ENCODE measurements at regions not wholly inside any gene's neighbourhood (a gene's known extent, or its start where the extent isn't known, plus 50 kb on each side); places are given as distances from the start of the nearest gene placed in this dataset.

DNA sequence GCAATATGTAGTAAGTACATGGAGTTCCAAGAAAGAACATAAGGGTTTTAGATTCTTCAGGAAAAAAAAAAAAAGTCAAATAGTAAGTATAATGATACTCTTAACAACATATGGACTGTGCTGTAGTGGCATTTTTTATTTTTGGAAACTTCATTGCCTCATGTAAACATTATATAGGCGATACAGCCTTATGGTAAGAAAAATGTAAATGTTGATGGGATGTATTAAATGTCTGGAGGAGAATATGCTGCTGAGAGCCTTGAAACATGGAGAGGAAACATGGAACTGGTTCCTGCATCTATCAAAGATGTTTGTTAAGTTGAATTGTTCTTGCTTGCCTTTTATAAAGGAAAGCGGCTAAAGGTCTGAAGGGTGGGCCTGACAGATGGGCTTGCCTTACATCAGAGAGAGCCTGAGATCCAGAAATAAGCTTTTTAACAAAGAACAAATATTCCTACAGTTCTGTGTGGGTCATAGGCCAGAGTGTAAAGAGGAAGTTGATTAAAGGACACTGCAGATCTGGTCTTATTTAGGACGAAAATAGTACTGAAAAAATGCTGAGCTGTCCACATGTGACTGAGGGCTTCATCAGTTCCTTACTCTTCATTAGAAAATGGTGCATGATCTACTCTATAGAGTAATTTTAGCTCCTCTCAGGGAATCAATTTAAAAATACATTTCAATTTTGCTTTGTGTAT, 448.1 kb upstream of the DCN start:
- in situ Hi-C loops (cut with HindIII; ENCODE audit: low sequenced_read_pairs): no loop called here
- no peak for DNase-seq (ENCODE audit: low read depth, low spot score)
- no peak for TF ChIP-seq CTCF (IDR thresholded peaks at IDR 0.05; ENCODE audit: low read depth, low read length)
- H3K4me3 ChIP-seq (ENCODE audit: low read depth, low read length): no peak overlapping the region

- H3K4me3 ChIP-seq (ENCODE audit: low read depth, low read length): no peak overlapping the region
- in situ Hi-C loops (cut with HindIII; ENCODE audit: low sequenced_read_pairs): no loop called here
- no peak for TF ChIP-seq CTCF (IDR thresholded peaks at IDR 0.05; ENCODE audit: low read depth, low read length)
- no peak for DNase-seq (ENCODE audit: low read depth, low spot score)
Measured at GRCh38 chr12:91630083-91630482, 447.5 kb upstream of the DCN start.

- no peak overlapping the region for H3K4me3 ChIP-seq (ENCODE audit: low read depth, low read length)
- no peak for TF ChIP-seq CTCF (IDR thresholded peaks at IDR 0.05; ENCODE audit: low read depth, low read length)
- DNase-seq (ENCODE audit: low read depth, low spot score): no peak
- in situ Hi-C loops (cut with HindIII; ENCODE audit: low sequenced_read_pairs): no loop called here
Measured at GRCh38 chr12:91629440-91629839, 446.8 kb upstream of the DCN start.

- DNase-seq (ENCODE audit: low read depth, low spot score): no peak
- no peak for TF ChIP-seq CTCF (IDR thresholded peaks at IDR 0.05; ENCODE audit: low read depth, low read length)
- no peak overlapping the region for H3K4me3 ChIP-seq (ENCODE audit: low read depth, low read length)
- in situ Hi-C loops (cut with HindIII; ENCODE audit: low sequenced_read_pairs): no loop called here
Measured at GRCh38 chr12:91628656-91629055, 446.0 kb upstream of the DCN start.

GRCh38 chr12:91627225-91627624, 444.6 kb upstream of the DCN start:
- no peak overlapping the region for H3K4me3 ChIP-seq (ENCODE audit: low read depth, low read length)
- no peak for TF ChIP-seq CTCF (IDR thresholded peaks at IDR 0.05; ENCODE audit: low read depth, low read length)
- DNase-seq (ENCODE audit: low read depth, low spot score): no peak
- in situ Hi-C loops (cut with HindIII; ENCODE audit: low sequenced_read_pairs): no loop called here

DNA sequence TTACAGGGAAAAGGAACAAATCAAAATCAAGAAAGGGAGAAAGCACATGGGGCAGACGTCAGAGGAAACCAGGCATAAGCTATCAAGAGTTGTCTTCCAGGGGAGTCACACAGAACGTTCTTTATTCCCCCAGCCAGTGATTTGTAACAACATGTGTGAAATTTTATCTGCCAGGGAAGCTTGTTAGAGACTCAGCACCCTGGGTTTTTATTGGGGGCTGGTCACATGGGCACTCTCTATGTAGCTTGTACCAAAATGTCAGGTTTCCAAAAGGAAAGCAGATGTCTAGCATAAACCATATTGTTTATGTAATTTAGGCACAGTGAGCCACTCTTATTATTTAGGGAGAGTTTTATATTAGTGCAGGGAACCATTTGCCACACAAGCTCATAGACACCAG, 440.4 kb upstream of the DCN start:
- no peak overlapping the region for H3K4me3 ChIP-seq (ENCODE audit: low read depth, low read length)
- in situ Hi-C loops (cut with HindIII; ENCODE audit: low sequenced_read_pairs): no loop called here
- no peak for DNase-seq (ENCODE audit: low read depth, low spot score)
- no peak for TF ChIP-seq CTCF (IDR thresholded peaks at IDR 0.05; ENCODE audit: low read depth, low read length)
